Astrocyte (in vitro differentiated cells and primary cell): ENCODE measurements at regions not wholly inside any gene's neighbourhood (a gene's known extent, or its start where the extent isn't known, plus 50 kb on each side); places are given as distances from the start of the nearest gene placed in this dataset.

ENCODE experiments used
- EZH2 ChIP-seq: IDR thresholded peaks from 2 replicates; pipeline ENCODE4 v1.6.1; 2012; ENCODE audit warnings: mild to moderate bottlenecking, low read length, inconsistent platforms; ENCODE audit not compliant: insufficient read depth
- TF ChIP-seq, protein P1 (sequence below): IDR thresholded peaks from 2 replicates; pipeline ENCODE4 v1.5.1; 2011; ENCODE audit warnings: low read depth, mild to moderate bottlenecking, inconsistent platforms, low read length, moderate library complexity; ENCODE audit not compliant: insufficient read depth

DNA sequence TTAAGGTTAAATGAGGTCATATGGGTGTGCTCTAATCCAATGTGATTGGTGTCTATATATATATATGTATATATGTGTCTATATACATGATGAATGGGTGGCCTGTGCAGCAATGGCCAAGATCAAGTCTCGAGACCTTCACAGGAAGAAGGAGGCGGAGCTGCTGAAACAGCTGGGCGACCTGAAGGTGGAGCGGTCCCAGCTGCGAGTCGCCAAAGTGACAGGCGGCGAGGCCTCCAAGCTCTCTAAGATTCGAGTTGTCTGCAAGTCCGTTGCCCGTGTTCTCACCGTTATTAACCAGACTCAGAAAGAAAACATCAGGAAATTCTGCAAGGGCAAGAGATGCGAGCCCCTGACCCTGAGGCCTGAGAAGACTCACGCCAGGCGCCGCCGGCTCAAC lies 109.8 kb downstream of the EFNB2 start:
- TF ChIP-seq, protein P1, sequence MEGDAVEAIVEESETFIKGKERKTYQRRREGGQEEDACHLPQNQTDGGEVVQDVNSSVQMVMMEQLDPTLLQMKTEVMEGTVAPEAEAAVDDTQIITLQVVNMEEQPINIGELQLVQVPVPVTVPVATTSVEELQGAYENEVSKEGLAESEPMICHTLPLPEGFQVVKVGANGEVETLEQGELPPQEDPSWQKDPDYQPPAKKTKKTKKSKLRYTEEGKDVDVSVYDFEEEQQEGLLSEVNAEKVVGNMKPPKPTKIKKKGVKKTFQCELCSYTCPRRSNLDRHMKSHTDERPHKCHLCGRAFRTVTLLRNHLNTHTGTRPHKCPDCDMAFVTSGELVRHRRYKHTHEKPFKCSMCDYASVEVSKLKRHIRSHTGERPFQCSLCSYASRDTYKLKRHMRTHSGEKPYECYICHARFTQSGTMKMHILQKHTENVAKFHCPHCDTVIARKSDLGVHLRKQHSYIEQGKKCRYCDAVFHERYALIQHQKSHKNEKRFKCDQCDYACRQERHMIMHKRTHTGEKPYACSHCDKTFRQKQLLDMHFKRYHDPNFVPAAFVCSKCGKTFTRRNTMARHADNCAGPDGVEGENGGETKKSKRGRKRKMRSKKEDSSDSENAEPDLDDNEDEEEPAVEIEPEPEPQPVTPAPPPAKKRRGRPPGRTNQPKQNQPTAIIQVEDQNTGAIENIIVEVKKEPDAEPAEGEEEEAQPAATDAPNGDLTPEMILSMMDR: no peak
- TF ChIP-seq EZH2: no peak
